HG02938 (cell line): ENCODE measurements at regions not wholly inside any gene's neighbourhood (a gene's known extent, or its start where the extent isn't known, plus 50 kb on each side); places are given as distances from the start of the nearest gene placed in this dataset.

Source experiments
- ATAC-seq: cut with Tn5 transposase; IDR thresholded peaks from one replicate; pipeline ENCODE4 v1.9.1; 2021; ENCODE audit warnings: mild to moderate bottlenecking, moderate library complexity; ENCODE audit not compliant: unreplicated experiment

DNA sequence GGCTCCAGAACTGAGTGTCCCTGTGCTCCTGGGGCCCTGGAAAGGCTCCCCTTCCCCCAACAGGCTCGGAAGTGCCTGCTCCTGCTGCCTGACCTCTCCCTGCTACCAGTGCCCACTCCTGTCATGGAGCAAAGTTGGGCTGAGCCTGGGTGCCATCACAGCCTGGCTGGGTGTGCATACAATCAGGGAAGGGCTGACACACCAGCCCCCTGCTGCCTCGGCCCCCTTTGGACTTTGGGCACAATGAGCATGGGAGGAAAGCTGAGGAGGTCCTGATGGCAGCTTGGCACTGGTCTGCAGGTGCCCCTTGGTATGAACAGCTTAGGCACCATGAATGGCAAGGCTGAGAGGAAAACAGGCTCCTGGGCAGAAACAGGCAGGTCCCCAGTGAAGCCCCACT, 405.0 kb downstream of the PID1 start:
- ATAC-seq = no peak

DNA sequence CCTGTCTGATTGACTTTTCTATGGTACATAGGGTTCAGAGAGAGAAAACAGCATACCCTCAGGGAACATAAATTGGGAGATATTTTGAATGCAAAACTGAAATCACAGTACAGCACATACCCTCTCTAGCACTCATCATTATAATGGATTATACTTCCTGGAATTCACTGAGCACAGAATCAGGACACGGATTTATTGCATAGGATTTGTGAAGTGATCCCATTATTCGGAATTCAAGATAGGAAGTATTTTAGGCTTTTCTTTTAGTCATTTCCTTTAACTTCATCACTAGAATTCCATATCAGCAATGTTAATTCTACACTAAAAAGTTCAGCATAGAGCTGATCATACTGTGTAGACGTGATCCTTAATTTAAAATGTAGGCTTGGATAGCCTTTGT, 407.0 kb downstream of the PID1 start:
- no peak for ATAC-seq

DNA sequence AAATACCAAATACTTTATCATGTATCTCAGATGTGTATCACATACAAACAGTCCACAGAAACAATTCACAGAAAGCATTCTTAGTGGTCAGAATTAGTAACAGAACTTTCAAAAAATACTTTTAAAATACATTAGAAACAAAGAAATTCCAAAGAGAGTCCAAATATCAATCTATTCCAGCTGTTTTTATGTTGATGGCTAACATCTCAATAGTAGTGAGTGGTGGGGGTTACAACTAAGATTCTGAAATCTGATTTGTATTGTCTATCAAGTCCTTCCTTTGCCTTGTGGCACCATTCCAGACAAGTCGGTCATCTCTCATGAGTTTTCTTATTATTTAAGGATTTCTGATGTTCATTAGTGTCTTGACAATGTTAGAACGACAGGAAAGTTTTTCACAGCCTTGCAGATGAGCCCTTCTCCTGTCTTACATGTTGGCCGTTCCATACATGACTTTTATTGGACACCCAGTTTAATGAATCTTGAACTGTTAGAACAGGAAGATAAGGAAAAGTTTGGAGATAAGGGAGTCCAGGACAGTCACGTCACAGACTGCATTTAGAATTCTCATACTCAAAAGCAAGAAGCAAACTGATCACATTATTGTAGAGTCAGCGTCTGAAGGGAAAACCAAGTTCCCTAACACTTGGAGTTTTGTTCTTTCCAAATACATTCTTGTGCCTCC, 410.3 kb downstream of the PID1 start:
- ATAC-seq = no peak

DNA sequence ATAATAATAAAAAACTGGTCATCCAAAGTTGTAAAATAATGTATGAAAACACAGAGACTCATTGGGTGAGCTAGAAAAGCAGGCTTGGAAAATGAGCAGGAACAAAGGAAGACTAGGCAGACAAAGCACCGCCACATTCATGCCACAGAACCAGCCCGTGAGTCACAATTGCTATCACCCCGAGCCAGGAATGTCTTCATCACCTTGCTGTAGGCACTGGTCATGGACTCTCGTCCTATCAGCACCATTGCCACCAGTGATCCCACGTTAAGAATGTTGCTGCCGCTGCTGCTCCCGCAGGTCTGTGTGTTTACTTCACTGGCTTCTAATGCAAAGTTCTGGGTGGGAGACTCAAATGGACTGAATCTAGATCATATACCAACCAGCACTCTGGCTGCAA, 417.9 kb downstream of the PID1 start:
- ATAC-seq = no peak

DNA sequence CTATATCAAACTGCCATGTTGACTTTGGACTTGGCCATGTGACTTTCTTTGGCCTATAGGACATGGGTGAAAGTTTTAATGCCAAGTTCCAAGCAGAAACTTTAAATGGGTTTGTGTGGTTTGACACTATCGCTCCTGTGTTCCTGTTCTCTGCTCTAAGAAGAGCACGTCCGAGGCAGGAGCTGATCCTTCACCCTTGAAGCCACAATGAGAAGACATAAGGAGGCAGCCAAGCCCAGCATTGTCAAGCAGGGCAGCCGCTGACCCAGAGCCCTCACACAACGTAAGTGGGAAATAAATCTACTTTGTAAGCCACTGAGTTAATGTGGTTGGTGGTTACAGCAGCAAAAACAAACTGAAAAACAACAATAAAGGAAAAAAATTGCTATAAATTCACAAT, 422.4 kb downstream of the PID1 start:
- ATAC-seq = no peak

DNA sequence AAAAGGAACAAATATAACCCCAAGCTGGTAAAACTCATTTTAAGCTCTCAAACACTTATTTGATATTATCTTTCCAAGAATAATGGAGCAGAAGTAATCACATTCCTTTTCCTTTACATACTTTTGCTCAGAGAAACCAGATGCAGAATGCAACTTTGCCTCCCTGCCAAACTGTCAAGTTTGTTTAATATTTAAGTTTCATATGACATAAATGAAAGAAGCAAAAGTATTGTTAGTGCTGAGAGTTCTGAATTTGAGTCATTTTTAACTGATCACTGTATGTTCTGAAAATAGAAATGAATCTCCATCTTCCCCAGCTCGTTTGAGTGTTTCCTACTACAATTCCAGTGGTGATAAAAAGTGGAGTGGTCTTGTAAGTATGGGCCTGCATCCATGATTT, 423.4 kb downstream of the PID1 start:
- no peak for ATAC-seq

DNA sequence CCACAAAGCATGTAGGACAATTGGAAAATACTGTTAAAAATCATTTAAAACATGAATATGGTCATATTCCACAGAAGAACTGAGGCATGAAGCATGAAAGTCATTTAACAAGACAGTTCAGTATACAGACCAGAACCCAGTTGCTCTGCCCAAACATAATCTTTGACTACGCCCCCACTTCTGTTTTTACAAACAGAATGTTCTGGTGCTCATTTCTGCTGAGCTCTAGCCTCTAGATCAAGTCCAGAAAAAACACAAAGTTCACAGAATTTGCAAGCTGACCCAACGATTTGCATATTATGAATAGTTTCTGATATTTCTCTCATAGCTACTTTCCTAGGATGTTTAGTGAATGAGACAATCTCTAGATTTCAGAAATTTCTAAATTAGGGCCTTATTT, 424.9 kb downstream of the PID1 start:
- no peak for ATAC-seq

DNA sequence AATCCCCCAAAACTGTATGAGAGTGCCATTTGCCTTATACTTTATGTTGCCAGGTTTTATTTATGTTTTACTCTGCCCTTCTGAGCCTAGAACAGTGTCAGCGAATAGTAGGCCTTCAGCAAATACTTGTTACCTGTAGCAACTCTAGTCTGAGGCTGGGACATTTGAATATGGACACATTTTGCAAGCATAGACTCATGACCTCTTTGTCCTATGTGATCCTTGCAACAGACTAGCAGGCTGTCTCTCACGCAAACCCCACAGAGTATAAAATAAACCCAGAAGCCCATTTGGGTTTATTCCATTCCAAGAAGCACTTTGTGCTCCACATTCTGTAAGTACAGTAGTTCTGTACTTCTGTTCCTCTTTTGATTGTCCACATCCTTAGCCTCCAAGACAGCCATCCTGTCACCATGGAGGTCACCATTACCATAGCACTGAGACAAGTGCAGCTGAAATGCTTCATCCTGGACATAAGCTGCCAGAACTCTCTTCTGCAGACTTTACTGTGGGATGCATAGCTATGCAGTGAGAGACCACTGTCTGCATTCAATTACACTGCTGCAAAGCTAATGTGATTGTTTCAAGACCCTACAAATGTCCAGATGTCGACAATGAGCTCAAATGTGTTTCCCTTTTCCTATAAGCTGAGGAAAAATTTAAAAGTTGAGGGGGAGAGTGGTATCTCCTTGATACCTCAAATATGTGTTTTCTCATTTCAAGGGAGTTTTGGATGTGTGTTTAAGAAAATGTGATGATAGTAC, 425.7 kb downstream of the PID1 start:
- no peak for ATAC-seq

DNA sequence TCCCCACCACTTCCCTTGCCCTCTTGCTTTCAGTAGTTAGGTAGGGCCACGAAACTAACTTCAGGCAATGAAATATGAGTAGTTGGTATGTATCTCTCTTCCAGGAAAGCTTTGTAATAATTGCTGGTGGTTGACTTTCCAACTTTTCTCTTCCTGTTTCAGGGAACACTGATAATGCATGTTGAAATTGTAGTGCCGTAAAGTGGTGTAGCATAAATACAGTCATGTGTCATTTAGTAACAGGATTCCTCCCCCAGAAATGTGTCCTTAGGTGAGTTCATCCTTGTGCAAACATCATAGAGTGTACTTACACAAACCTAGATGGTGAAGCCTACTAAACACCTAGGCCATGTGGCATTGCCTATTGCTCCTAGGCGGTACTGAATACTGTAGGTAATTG, 429.2 kb downstream of the PID1 start:
- ATAC-seq = no peak

DNA sequence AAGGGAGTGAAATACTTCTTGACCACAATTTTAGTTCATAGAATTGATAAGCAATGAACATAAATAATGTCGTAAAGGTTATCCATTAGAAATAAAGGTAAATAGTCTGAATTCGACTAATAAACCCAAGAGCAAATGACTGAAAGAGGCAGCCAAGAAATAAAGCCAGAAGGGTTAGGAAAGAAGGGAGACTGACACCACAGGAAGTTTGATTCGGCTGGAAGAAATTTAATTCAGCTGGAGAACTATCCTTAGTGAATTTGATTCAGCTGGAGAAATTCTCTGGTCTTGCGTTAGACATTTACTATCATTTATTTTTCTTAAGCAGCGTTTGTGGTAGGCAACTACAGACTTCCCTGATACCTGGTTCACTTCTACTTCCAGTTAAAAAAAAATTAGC, 429.6 kb downstream of the PID1 start:
- no peak for ATAC-seq

DNA sequence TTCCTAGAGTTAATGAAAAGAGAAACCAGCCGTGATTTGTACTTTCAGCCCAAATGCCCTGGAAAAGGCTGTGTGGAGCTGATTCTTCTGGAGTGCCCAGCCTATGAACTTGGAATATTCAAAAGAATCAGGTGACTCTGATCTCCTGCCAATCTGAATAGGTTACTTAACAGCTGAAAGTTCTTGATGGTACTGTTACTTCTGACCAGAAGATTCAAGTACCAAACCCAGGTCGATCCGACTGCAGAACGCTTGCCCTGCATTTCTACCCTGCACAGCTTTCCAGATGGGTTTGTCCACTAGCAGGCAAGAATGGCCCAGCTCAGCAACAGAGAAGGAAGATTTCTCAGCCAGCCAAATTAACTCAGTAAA, 430.4 kb downstream of the PID1 start:
- no peak for ATAC-seq

DNA sequence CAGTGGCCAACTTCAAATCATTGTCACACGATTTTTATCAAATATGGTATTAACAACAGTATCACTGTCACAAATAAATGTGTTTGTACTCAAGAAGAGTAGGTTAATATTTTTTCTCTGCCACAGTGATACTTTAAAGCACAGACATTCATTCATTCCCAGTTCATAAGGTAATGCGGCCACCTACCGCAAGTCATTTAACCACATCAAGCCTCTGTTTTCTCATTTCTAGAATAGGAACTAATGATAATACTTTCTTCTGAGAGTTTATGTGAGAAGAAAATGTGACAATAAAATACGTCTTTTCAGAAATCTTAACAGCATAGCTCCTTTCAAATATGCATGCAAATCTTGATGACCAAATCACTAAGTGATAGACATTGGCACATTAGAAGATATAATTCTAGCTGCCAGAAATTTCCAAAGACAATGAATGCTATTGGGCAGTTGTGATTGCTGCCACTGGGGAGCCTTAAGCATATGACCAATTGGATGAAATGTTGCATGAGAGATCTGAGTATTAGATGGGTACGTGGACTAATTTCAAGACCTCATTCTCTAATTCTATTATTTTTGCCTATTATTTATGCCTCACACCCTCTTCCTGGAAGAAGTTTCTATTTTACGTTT, 430.9 kb downstream of the PID1 start:
- no peak for ATAC-seq

DNA sequence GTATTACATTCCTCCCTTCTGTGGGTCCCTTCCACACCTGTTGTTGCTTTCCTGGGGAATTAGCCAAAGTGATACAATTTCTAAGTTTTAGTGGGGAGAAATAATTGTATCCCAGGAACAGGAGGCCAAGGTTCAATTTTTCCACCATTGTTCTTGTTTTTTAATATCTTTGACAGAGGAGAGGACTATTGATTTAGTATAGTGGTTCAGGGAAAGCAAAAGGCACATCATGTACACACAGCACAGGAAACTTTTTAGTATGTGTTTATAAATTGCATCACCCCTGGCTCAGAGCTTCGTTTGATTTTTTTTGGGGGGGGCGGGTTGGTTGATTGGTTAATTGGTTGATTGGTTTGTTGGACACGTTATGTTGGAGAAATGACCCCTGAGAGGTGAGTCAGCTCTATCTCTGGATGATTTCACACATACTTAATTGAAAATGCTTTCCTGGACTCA, 431.6 kb downstream of the PID1 start:
- no peak for ATAC-seq

DNA sequence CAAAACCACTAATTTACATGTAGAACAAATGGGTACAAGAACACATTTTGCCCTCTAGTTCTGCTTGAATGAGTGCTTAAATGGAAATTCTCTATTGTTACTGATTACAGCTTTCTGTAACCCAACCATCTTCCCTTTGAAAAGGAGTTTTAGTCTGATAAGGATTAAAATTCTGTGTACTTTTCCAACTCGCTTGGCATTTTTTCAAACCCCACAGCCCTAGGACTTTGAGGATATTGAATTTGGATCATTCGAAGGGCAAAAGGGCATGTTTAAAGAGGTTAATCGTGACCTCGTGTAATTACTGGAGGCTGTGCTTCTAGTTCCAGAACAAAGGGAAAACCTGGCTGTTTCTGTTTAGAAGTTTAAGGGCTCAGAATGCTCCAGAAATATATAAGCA, 432.3 kb downstream of the PID1 start:
- ATAC-seq = no peak

DNA sequence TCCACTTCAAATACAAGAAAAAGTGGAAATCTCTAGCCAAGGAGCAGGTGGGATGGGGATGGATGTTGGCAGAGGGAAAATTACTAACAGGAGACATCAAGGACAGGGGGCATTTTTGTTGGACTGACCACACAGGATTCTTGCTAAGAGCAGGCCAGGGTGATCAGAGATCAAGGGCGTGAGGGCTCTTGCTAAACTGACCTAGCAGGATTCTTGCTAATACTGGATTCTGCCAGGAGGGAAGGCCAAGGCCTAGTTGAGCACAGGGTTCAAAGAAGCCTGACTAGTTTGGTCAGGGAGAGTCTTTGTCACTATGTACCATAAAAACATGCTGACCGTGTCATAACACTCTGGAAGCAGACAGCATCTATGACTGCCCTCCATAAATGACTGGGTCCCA, 442.7 kb downstream of the PID1 start:
- ATAC-seq = no peak

DNA sequence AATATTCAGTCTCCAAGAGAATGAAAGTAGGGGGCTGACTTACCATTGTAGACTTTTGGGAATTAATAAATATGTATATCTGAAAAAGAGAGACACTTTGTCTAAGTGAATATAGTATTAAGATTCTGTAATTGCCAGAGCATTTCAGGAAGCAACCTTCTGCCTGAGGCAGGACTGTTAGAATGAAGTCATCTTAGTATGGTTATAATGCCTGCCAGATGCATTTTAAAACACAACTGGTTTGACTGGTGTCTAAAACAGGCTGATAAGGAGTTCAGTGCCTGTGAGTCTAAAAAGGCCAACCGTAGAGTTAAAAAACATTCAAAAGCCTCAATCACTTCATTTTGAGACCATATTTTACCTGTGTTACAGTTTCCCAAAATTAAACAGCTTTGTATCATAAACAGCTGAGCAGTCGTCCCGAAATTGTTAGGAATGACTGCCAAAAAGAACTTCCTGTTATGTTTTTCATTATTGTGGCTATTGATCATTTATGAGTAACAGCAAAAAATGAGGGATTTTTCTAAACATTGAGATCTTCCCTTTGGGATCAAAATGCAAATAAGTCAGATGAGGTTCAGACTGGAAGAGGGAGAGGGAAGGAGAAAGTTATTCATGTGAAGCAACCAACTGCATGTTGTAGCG, 443.9 kb downstream of the PID1 start:
- no peak for ATAC-seq

DNA sequence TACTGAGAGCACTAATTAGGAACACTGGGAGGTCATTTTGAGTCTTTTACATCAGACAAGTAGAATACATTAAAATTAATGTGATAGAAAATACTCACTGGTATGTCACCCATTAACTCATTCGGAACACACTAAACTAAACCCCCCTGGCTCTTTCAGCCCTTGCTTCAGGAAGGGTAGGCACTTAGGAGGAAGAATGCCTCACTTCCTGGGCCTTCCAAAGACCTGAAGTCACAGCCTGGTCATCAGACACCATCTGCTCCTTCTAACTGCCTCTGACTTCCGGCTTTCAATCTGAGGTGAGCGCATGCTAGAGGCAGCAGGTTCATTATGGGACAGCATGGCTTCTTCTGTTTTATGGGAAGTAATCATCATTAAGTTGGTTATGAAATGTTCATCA, 451.4 kb downstream of the PID1 start:
- ATAC-seq = no peak

DNA sequence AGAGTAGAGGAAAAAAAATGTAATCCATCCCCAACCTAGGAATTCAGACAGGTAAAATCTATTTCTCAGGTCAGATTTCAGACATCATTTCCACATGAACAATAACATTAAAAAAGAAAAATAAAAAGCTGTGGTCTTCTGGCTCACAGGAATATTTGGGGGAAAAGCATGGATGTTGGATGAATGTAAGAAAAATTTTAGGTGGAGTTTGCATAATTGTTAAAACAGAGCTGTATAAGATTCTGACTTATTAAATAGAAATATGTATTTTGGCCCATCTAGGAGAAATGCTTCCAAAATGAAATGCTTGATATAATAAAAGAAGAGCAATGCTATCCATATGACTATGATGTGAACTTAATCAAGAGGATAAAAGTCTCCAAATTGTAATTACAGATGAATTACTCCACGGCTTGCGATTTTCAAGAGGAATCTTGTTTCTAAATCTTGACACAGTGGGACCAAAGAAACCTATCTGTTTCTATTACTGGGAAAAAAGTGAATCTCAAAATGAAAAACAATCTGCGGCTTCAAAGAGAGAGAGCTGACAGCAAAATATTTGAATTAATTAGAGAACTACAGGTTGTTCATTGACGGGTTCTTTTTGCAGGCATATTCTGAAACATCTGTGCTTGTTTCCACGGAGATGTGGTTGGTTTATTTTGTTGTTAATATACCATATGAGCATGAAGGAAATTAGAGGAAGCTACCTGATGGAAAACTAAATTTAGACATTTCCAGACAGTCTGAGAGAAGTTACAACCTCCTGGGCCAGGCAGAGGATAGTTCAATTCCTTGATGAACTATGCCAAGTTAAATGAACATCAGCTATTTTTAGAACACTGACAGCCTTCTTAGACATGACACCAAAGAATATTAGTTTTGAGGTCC, 468.7 kb downstream of the PID1 start:
- no peak for ATAC-seq

DNA sequence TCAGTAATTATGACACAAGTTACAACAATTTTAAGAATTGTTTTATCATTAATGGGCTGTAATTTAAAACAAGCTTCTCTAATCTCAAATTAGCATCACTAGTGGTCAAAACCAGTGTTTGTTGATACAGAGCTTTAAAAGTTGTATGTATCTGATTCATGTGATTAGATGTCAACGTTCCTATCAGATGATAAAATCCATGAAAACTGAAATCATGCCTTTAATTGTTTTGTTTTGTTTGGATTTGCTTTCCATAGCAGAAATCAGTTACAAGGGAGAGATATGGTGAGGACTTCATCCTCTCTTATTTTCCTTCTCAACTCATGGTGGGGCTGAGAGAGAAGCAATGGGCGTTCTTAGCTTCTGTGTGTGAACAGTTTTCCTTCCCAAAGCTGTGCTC, 469.6 kb downstream of the PID1 start:
- ATAC-seq = no peak

DNA sequence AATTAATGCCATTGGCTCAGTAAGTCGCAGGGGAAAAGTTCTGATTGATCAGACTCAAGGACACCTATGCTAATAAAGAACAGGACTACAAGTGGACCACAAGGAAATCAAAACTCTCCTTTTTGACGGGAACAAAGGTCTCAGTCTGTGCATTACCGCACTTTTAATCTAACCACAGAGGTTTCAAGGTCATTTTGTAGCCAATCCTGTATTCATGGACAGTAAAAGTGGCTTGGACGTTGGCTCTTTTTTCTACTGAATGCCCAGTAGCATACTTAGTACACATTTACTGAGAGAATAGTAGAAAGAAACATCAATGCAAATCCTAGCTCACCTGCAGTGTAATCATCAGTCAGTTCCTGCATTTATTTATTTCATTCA, 471.9 kb downstream of the PID1 start:
- ATAC-seq = no peak
